GM12892 (cell line): ENCODE measurements at regions not wholly inside any gene's neighbourhood (a gene's known extent, or its start where the extent isn't known, plus 50 kb on each side); places are given as distances from the start of the nearest gene placed in this dataset.

Experiments used
- DNase-seq: peaks from one replicate; pipeline ENCODE4 v3.0.0; 2011; ENCODE audit not compliant: insufficient read length
- FAIRE-seq: peaks from 2 replicates; lab custom pipeline; 2011; peaks lifted over from hg19 to GRCh38; lab: Jason Lieb, UNC
- POLR2A ChIP-seq: IDR thresholded peaks from 2 replicates; pipeline ENCODE4 v1.6.1; 2011; ENCODE audit warnings: low read depth, low read length, control low read depth
- POLR2AphosphoS5 ChIP-seq: IDR thresholded peaks from 2 replicates; pipeline ENCODE4 v1.6.1; 2011; ENCODE audit warnings: low read depth, low read length, control low read depth
- TAF1 ChIP-seq: IDR thresholded peaks from 2 replicates; pipeline ENCODE4 v1.6.1; 2011; ENCODE audit warnings: low read depth, mild to moderate bottlenecking, control low read depth, low read length, borderline replicate concordance

DNA sequence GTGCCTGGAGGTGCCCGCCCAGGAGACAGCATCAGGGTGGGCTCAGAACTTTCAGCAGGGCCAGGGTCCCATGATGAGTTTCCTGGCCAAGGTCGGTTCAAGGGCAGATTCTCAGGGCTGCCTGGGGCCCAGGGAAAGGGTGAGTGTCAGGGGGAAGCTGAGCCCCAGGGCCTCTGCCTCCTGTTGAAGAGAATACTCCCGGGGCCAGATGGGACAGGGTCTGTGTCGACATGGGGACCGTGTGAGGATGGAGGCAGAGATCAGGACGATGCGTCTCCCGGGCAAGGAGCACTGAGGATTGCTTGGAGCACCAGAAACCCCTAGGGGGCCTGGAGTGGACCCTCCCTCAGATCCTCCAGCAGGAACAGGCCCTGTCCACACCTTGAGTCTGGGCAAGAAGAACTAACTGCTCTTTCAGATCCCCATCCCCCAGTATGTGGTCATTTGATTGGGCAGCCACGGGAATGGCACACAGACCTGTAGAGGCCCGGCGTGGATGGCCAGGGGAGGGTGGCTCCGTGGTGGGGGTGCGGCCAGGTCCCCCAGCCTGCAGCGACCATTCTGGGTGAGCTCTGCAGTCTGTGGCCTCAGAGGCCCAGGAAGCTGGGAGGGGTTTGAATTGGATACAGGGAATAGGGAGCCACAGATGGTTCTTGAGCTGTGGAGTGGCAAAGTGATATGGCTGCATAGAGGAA lies 1078.7 kb downstream of the BRD1 start:
- no peak for TF ChIP-seq POLR2AphosphoS5
- TF ChIP-seq TAF1 = no peak
- no peak for TF ChIP-seq POLR2A
- FAIRE-seq = no peak
- no peak for DNase-seq

DNA sequence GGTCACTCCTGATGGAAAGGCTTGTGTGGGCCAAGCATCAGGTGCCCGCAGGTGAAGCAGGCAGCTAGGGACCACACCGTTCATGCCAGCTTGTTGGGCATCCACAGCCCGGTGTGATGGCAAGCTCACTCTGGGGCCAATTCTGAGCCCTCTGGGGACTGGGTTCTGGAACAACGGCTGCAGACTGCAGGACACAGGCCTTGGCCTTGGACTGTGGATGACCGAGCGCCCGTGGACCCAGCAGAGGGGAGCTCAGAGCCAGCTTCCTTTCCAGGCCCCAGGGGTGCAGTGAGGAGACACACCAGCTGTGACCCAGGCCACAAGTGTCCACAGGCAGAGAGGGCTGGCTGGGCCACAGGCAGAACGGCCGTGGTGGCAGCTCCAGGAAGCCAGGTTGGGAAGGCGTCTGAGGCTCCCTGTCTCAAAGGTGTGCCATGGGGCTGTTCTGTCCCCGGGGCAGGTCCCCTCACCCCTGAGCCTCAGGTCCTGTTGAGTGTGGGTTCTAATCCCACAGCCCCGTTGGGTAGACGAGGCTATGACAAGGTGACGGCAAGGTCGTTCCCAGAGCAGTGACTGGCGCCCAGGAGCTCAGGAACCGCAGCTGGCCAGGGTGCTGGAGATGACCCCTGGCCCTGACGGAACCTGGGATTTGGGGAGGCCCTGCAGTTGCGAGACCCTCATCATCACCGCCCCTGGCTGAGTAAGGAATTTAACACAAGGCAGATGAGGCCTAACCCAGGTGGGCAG lies 1079.4 kb downstream of the BRD1 start:
- FAIRE-seq = no peak
- TF ChIP-seq POLR2A = no peak
- TF ChIP-seq POLR2AphosphoS5 = no peak
- TF ChIP-seq TAF1 = no peak
- no peak for DNase-seq

DNA sequence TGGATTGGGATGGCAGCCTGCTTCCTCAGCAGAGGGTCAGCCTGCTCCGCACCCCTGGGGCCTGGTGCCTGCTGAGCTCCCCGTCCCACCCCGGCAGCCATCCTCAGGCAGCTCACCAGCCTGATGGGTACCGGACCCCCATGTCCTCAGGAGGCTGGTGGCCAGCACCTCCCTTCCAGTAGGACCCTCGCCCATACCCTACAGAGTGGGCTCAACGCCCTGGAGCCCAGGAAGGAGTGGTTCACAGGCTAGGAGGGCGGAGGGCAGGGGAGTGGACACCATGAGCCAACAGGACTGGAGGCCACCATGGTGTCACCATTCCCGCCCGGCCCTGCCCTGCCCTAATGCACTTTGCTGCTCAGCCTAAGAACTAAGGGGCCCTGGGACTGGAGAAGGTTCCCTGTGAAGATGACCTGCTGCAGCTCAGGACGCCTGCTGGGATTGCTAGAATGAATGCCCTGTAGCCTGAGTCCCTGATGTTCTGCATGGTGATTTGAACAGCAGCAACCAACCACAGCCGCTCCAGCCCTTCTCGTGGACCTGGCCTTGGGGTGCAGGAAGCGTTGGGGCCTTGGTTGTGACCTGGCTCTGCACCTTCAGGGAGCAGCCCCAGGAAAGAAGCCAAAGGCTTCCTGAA lies 1080.8 kb downstream of the BRD1 start:
- TF ChIP-seq POLR2AphosphoS5 (no peak), TAF1 (no peak), POLR2A (no peak)
- DNase-seq (no peak), FAIRE-seq (no peak)

DNA sequence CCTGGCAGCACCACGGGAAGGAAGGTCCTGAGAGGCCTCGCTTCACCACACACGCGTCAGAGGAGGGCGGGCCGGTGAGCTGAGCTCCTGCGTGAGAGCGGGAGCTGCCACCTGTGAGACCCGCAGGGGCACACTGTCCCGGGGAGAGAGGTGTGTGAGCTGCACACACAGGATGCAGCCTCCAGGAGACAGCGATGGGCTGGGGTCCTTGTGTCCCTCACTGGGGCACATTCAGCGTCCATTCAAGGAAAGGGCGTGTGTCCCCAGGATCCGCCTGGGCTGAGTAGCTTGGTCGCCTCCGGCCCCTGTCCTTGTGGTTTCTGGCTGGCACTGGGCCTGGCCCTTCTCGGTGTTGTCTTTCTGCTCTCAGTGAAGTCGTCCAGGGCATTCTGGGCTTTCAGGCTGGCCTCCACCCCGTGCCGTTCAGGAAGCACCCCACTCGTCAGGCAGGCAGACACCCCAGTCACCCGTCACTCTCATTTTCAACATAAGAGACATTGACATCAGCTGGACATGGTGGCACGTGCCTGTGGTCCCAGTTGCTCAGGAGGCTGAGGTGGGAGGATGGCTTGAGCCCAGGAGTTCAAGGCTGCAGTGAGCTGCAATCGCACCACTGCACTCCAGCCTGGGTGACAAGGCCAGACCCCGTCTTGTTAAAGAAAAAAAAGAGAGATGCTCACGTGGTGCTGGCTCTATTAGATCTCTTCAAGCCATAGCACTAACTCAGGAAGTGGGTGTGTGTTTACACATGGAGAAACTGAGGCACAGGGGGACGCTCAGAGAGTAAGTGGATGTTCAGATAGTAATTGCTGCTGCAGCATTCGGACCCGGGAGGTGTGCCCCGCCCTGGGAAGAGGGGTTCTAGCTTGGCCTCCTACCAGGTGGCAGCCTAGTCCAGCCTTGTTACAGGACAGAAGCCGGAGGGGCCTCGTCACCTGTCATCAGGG lies 1081.6 kb downstream of the BRD1 start:
- FAIRE-seq (no peak), DNase-seq (no peak)
- TF ChIP-seq POLR2A = no peak
- TF ChIP-seq POLR2AphosphoS5 = no peak
- TF ChIP-seq TAF1 = no peak

DNA sequence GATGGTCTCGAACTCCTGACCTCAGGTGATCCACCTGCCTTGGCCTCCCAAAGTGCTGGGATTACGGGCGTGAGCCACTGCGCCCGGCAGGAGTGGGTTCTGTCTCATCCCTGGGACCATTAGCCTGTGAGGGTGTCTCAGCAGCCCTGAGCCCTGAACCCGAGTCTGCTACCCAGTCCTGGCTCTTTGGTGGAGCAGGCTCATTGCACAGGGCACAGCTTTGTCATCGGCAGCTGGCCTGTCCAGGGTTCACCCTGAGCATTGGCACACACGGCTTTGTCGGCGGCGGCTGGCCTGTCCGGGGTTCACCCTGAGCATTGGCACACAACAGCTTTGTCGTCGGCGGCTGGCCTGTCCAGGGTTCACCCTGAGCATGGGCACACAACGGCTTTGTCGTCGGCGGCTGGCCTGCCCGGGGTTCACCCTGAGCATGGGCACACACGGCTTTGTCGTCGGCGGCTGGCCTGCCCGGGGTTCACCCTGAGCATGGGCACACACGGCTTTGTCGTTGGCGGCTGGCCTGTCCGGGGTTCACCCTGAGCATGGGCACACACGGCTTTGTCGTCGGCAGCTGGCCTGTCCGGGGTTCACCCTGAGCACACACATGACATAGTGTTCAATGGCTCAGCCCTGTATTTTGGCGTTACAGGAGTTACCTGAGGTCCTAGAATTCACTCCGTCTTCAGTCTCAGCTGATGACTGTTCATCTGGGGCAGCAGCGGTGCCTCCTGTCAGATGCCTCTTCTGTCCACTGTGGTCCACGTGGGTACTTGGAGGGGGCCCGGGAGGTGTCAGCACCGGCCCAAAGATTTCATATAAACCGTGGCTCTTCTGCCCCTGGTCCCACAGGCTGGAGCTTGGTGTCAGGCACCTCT lies 1082.5 kb downstream of the BRD1 start:
- DNase-seq (no peak), FAIRE-seq (no peak)
- TF ChIP-seq TAF1 (no peak), POLR2AphosphoS5 (no peak), POLR2A (no peak)

DNA sequence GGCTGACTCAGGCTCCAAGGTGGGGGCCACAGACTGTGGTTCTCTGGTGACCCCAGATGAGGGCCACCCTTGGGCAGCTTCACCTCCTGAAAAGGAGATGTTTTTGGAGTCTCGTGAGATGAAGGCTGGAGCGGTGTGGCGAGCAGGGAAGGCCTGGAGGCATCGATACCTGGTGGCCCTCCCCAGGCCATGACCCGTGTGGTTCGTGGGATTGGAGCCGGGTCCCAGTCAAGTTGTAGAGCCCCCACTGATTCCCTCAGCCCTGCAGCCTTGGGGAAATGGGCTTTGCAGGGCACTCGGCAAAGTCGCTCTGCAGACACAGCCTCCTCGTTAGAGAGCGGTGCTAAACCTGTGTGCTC lies 1083.4 kb downstream of the BRD1 start:
- DNase-seq (no peak), FAIRE-seq (no peak)
- TF ChIP-seq POLR2A (no peak), POLR2AphosphoS5 (no peak), TAF1 (no peak)

DNA sequence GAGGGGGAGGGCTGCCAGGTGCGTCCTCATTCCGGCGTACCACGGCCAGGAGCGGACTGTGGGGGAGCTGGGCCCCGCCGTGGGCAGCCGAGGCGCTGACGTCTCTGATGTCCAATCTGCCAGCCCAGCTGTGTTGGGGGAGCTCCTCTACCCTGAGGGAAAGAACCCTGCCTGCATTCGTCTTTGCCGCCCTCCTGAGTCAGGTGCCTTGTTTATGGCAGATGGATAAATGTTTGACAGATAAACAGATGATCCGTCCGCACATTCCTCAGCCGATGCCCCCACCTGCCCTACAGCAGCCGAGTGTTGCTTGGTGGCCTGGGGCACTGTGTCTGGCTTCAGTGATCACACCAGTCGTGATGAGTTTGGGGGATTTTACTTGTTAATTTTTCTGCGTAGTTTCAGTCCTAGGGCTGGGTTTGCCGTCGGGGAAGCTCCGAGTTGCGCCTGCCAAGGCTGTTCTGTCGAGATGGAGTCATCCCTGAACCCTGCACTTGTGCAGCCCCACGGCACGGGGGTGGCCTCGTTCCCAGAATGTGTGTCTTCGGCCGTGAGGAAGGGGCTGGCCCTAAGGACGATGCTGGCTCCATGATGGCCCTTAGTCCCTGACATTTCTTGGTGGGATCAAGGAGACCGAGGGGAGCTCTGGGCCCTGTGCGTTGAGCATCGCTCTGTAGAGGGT lies 1083.9 kb downstream of the BRD1 start:
- FAIRE-seq (no peak), DNase-seq (no peak)
- no peak for TF ChIP-seq TAF1
- TF ChIP-seq POLR2A = no peak
- TF ChIP-seq POLR2AphosphoS5 = no peak

DNA sequence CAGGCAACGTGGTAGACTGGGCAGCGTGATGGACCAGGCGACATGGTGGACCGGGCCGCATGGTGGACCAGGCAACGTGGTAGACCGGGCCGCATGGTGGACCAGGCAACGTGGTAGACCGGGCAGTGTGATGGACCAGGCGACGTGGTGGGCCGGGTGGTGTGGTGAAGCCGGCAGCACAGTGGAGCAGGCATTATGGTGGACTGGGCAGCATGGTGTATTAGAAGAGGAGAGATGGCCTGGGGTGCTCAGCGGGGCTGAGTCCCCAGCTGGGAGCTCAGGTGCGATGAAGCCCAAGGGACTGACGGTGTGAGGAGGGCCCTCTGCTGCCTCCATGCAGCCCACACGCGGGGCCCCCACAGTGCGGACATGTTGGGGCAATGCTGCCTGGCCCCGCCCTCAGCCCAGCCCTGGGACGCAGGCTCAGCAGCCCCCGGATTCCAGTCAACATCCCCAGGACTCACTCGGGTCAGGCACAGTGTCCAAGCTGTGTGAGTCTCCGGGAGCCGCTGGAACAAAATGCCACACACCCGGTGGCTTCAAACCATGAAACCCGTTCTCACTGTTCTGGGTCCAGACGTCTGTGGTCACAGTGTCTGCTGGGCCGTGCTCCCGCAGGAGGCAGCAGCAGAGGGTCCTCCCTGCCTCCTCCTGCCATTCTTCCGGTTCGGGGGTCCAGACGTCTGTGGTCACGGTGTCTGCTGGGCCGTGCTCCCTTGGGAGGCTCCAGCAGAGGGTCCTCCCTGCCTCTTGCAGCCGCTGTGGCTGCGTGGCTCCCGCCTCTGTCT lies 1084.9 kb downstream of the BRD1 start:
- TF ChIP-seq TAF1 = no peak
- TF ChIP-seq POLR2AphosphoS5 = no peak
- no peak for TF ChIP-seq POLR2A
- no peak for DNase-seq

DNA sequence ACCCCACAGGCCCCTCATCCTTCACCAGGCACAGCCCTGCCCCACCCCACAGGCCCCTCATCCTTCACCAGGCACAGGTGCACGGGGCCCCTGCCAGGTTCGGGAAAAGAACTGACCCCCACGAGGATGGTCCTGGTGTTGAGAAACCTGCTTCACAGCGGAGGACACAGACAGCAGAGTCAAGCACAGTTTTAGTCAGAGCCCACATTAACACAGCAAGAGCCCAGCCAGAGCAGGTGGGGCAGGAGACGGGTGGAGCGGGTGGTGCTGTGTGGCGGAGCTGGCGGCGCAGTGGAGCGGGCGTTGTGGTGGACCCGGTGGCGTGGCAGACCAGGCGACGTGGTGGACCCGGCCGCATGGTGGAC lies 1085.5 kb downstream of the BRD1 start:
- no peak for FAIRE-seq

More for the DNA sequence above, 1084.9 kb downstream of the BRD1 start:
- FAIRE-seq = no peak

More for the DNA sequence above, 1085.5 kb downstream of the BRD1 start:
- no peak for DNase-seq
- no peak for TF ChIP-seq TAF1
- no peak for TF ChIP-seq POLR2AphosphoS5
- TF ChIP-seq POLR2A = no peak
